Tibial nerve (tissue), 3 donors: ENCODE measurements at regions not wholly inside any gene's neighbourhood (a gene's known extent, or its start where the extent isn't known, plus 50 kb on each side); places are given as distances from the start of the nearest gene placed in this dataset.

Experiments used
- POLR2A ChIP-seq, 2 donors: fragments of 450-650 bp; IDR thresholded peaks; one replicate each; pipeline ENCODE4 v1.6.1; 2017; ENCODE audit warnings: antibody characterized with exemption in 2 of 2, mild to moderate bottlenecking in 2 of 2, moderate library complexity in 2 of 2
- TF ChIP-seq, protein P1 (sequence below), 5 experiments: fragments of 200-600 bp in 3 of 5; fragments of 450-650 bp in 2 of 5; sonication (generic) in 3 of 5; IDR thresholded peaks; one replicate each; pipeline ENCODE4 v1.5.1; 2016 to 2019; ENCODE audit warnings: antibody characterized with exemption in 5 of 5, mild to moderate bottlenecking in 3 of 5, moderate library complexity in 2 of 5

DNA sequence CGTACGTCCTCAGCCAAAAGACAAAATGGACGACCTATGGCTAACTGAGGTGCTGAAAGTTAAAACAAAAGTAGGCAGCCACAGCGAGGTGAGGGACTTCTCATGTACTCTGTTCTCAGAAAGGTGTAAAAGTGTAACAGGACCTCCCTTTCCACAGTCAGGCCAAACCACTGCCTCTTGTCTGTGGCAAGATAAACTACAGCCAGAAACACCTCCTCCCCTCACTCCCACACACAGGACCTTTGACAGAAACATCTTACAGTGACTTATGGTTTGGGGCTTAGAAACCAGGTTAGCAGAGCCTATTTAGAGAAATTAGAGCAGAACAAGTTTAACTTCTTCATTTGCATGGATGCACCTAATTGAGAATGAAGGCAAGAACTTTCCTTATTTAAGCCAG, 499.1 kb upstream of the GRIN3A start:
- TF ChIP-seq, protein P1, sequence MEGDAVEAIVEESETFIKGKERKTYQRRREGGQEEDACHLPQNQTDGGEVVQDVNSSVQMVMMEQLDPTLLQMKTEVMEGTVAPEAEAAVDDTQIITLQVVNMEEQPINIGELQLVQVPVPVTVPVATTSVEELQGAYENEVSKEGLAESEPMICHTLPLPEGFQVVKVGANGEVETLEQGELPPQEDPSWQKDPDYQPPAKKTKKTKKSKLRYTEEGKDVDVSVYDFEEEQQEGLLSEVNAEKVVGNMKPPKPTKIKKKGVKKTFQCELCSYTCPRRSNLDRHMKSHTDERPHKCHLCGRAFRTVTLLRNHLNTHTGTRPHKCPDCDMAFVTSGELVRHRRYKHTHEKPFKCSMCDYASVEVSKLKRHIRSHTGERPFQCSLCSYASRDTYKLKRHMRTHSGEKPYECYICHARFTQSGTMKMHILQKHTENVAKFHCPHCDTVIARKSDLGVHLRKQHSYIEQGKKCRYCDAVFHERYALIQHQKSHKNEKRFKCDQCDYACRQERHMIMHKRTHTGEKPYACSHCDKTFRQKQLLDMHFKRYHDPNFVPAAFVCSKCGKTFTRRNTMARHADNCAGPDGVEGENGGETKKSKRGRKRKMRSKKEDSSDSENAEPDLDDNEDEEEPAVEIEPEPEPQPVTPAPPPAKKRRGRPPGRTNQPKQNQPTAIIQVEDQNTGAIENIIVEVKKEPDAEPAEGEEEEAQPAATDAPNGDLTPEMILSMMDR (IDR thresholded peaks at IDR 0.05), result no peak
- no peak for TF ChIP-seq POLR2A (IDR thresholded peaks at IDR 0.05)
